ENCODE measurements at regions not wholly inside any gene's neighbourhood (a gene's known extent, or its start where the extent isn't known, plus 50 kb on each side); places are given as distances from the start of the nearest gene placed in this dataset.
A peak's percentile ranks its signal among the peaks of the same experiment; 100 is the strongest.

DNA sequence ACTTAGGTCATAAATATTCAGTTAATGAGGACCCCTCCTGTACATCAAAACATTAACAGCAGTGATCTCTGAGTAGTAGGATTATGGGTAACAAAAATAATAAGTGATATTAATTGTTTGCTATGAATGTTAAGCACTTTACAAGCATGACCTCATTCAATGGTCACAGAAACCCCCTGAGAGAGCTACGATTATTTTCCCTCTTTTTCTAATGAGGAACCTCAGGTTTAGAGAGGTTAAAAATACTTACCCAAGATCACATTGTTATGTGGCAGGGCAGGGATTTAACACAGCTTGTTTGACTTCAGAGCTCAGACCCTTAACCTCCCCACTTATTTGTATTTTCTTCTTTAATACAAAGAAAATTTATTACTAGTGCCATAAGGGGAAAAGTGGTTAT is 228.2 kb downstream of the TBL1XR1 start:
- DNase-seq = no peak

- DNase-seq = no peak
Measured at GRCh38 chr3:176968631-176969030, 228.7 kb downstream of the TBL1XR1 start.

GRCh38 chr3:176967522-176967921 is 229.8 kb downstream of the TBL1XR1 start:
- no peak for DNase-seq

GRCh38 chr3:176964661-176965060 is 232.6 kb downstream of the TBL1XR1 start:
- no peak for DNase-seq

GRCh38 chr3:176961916-176962315 is 235.4 kb downstream of the TBL1XR1 start:
- no peak for DNase-seq

GRCh38 chr3:176959867-176960266 is 237.4 kb downstream of the TBL1XR1 start:
- DNase-seq = no peak

DNA sequence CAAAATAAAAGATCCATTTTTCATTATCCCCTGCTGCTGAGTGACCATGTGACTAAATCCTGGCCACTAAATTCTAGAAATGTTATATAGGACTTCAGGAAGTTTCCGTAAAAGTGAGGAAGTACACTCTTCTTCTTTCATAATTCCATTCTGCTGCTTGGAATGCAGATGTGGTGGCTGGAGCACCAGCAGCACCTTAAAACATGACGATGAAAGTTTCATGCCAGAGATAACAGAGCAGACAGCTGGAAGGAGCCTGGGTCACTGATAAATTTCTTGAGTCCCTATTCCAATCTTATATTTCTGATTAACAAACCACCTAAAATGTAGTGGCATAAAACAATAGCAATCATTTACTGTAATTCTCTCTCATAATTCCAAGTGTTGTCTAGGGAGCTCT is 238.7 kb downstream of the TBL1XR1 start:
- DNase-seq = no peak

DNA sequence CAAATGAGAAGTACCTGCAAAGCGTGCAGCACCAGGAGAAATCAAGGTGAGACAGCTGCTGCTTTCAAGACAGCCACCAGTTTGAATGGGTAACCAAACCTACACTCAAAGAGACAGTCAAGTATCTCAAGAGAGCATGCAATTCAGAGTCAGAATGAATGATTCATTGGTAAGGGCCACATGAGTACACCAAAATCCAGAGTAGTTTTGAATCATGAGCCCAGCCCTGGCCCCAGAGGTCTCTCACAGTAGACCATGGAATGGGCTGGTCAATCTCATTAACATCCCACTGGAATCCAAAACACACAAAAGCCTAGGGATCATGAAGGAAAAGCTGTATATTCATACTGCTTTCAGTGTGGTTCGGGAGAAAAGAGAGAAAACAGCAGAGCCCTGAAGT is 242.8 kb downstream of the TBL1XR1 start:
- no peak for DNase-seq

DNA sequence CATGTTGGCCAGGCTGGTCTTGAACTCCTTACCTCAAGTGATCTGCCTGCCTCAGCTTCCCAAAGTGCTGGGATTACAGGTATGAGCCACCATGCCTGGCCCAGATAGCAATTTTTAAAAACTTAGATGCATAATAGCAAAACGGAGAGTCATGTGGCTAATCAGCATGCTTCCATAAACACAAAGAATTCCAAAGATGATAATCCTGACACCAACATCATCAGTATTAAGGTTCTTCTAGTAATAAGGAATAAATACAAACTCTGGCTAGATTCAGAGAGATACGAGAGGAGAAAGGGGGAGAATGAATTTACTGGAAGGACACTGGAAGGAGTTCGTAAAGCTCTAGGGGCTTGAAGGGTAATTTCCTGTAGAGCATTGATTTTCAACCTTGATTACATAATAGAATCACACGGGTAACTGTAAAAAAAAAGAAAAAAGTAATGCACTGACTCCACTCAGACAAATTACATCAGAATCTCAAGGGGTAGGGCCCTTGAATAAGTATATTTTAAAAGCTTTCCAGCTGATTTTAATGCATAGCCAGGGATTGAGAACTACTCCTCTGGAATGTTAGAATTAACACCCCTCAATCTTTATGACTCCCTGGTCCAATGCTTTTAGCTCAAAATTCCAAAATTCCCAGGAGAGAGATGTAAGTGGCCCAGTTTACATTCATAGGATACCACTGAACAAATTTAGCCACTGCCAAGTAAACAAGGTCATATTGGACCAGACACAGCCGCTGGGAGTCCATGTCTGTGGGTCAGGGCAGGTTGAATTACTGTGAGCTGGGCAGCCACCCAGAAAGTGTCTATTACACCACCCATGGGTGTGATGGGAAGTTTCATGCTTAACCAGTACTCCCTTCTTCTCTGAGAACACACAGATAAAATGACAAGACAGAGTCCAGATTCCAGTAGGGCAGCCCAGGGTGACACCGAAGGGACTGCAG is 243.9 kb downstream of the TBL1XR1 start:
- no peak for DNase-seq

DNA sequence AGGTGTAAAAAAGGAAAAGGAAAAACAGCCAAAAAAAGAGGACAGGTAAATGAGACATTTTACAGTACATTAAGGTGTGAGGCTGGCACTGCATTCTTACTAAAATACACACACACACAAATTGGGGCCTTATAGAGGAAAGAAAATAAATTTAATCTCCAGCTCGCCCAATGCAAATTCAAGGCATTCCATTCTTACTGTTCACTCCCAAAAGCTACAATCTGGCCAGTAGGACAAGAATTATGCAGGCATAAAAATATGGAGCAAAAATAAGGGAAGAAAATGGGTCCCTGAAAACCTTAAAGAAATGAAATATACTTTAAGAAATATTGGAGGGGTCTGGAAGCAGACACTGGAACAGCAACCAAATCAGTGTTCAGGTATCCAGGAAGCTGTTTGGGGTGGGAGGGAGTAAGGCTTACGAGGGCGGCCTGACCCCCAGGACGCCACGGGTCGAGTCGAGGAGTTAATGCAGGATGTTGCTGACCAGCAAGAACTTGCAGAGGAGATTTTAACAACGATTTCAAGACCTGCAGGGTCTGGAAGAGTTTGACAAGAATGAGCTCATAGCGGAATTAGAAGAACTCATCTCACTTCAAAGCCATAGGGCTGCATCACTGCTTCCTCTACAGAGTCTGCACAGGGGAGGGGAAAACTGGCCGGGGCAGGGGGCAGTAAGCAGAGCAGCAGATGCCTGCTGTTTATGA is 245.5 kb downstream of the TBL1XR1 start:
- DNase-seq = no peak

DNA sequence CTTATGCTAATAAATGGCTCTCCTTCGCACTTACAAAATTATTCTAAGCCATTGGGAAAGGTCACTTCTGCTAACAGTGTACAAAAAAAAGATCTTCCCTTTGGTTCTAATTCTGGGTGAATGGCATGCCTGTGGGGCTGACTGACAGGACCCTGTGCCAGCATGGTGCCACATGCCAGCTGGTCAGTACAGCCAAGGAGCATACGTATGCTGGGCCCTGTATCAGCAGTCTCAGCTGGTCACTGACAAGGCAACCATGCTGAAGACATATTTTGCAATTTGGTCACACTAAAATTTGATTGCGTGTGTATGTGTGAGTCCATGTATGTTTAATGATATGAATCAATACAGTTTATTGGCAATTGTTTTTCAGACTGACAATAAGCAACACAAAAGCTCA is 246.1 kb downstream of the TBL1XR1 start:
- DNase-seq = peak in 1 of 58 donors; percentile 0

DNA sequence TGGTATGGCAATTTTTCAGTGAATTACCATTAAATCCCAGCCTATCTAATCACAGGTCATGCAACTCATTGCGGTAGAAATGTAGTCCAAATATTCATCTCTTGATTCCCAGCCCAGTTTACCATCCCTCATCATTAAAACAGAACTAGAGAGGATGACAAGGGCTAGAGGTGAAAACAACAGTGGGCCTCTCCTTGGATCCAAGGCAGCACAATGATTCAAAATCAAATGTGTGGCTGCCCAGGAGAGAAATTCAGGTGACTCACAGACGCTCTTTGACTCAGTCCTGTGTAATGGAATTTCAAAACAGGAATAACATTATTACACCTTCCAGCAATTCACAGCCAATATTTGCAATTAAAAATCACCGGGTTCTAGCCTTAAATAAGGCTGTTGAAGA is 246.5 kb downstream of the TBL1XR1 start:
- no peak for DNase-seq

- DNase-seq = no peak
Measured at GRCh38 chr3:176948151-176948550, 249.1 kb downstream of the TBL1XR1 start.

DNA sequence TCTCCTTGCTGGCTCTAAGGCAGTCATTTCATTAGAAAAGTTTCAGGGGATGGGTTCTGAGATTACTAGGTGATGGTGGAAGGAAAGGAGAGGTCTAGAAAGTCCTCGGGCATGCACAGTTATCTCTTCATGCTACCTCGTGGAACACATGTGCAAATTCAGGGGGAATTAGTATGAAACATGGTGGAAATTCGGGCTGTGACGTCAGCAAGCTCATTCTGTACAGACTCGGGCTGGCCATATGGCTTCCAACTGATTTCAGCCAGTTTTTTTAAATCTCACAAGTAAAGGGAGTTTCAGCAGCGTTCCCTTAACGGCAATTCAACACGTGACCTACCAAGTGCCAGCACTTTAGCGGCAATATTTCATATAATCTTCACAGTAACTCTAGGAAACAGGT is 251.1 kb downstream of the TBL1XR1 start:
- DNase-seq = no peak

DNA sequence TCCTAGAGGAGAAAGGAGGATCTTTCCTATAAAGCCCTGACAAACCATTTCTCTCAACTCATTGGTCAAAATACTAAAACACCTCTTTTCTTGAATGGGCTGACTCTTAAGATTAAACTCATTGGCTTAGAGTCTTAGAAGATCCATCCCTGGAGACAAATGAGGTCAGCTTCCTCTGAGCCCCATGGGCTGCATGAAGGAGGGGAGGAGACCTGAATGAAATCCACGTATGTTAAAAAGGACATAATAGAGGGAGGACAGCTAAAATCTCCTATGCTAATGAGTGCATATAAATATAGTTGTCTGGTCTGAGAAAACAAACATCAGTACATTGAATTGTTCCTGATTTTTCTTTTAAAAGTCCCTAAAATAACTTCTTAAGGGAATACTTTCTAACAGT is 255.0 kb downstream of the TBL1XR1 start:
- no peak for DNase-seq

DNA sequence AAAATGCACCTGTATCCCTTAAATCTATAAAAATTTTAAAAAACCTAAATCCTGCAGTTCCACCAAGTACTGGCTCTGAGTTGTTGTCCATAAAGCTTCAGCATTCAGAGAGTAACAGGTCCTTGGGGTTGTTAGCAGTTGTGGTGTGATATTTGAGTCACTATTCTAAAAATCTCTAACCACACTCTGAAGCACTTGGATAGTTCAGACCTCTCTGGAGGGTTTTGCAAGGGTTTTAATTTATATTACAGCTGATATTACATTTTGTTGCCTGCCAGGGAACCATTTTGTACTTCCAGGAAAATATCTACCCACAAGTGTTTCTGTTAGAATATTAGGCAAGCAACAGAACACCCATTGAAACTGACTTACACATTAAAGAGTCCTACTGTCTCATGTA is 255.6 kb downstream of the TBL1XR1 start:
- no peak for DNase-seq

GRCh38 chr3:176939022-176939817 is 258.1 kb downstream of the TBL1XR1 start:
- DNase-seq = peak in 23 of 58 donors; percentile 1 to 69 (median 19)

- DNase-seq = no peak
Measured at GRCh38 chr3:176937994-176938393, 259.3 kb downstream of the TBL1XR1 start.

DNA sequence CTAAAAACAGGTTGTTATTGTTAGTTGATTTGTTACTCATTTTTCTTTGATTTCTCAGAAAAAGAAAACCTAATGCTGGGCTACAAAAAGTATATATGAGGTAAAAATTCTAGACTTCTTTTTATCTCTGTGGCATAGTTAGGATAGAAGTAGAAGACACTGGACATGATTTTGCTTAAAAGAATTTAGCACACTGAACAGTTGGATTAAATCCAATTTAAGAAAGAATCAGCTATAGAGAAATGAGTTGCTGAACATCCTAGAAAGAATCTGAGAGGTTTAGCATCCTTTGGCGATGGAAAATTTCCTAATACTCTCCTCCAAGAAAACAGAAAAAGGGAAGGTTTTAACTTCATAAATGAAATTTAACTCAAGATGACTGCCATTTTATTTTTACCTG is 259.7 kb downstream of the TBL1XR1 start:
- DNase-seq = no peak

- DNase-seq = no peak
Measured at GRCh38 chr3:176935194-176935888, 261.9 kb downstream of the TBL1XR1 start.

GRCh38 chr3:176934698-176935097 is 262.6 kb downstream of the TBL1XR1 start:
- DNase-seq = no peak
